Activated naive CD8-positive, alpha-beta T cell (primary cell): ENCODE measurements at regions not wholly inside any gene's neighbourhood (a gene's known extent, or its start where the extent isn't known, plus 50 kb on each side); places are given as distances from the start of the nearest gene placed in this dataset.

Source experiments
- H3K27ac Mint-ChIP-seq: one replicate; pipeline ENCODE4 v1.8.0; 2021; ENCODE audit warnings: mixed read lengths
- H3K27me3 Mint-ChIP-seq: one replicate; pipeline ENCODE4 v1.8.0; 2021; ENCODE audit warnings: mixed read lengths
- H3K36me3 Mint-ChIP-seq: one replicate; pipeline ENCODE4 v1.8.0; 2021; ENCODE audit warnings: mixed read lengths
- H3K4me1 Mint-ChIP-seq: one replicate; pipeline ENCODE4 v1.8.0; 2021; ENCODE audit warnings: low read depth, mixed read lengths
- H3K4me3 Mint-ChIP-seq: one replicate; pipeline ENCODE4 v1.8.0; 2021; ENCODE audit warnings: mild to moderate bottlenecking, mixed read lengths
- H3K9me3 Mint-ChIP-seq: one replicate; pipeline ENCODE4 v1.8.0; 2021; ENCODE audit warnings: low read depth, mixed read lengths

GRCh38 chr15:95432878-95433405, 897.6 kb upstream of the NR2F2 start:
- no peaks in the 10 kb centered on the region for H3K36me3 Mint-ChIP-seq
- H3K27ac Mint-ChIP-seq, result no peak overlapping the region
- H3K4me1 Mint-ChIP-seq, result no peaks in the 10 kb centered on the region
- H3K4me3 Mint-ChIP-seq, result no peak overlapping the region
- H3K9me3 Mint-ChIP-seq, result no peaks in the 10 kb centered on the region
- peaks cover 4% of the 10 kb centered on the region for H3K27me3 Mint-ChIP-seq

GRCh38 chr15:95439922-95440376, 890.6 kb upstream of the NR2F2 start:
- H3K9me3 Mint-ChIP-seq, result no peaks in the 10 kb centered on the region
- no peak overlapping the region for H3K27ac Mint-ChIP-seq
- peaks cover 9% of the 10 kb centered on the region for H3K4me1 Mint-ChIP-seq
- H3K27me3 Mint-ChIP-seq, result peaks cover 5% of the 10 kb centered on the region
- no peaks in the 10 kb centered on the region for H3K36me3 Mint-ChIP-seq
- H3K4me3 Mint-ChIP-seq, result no peak overlapping the region

- Mint-ChIP-seq H3K4me3 (no peak overlapping the region), H3K4me1 (peaks cover 14% of the 10 kb centered on the region), H3K9me3 (no peaks in the 10 kb centered on the region), H3K27ac (no peak overlapping the region), H3K27me3 (peaks cover 5% of the 10 kb centered on the region), H3K36me3 (no peaks in the 10 kb centered on the region)
These were observed 889.8 kb upstream of the NR2F2 start for GRCh38 chr15:95440712-95441111.

DNA sequence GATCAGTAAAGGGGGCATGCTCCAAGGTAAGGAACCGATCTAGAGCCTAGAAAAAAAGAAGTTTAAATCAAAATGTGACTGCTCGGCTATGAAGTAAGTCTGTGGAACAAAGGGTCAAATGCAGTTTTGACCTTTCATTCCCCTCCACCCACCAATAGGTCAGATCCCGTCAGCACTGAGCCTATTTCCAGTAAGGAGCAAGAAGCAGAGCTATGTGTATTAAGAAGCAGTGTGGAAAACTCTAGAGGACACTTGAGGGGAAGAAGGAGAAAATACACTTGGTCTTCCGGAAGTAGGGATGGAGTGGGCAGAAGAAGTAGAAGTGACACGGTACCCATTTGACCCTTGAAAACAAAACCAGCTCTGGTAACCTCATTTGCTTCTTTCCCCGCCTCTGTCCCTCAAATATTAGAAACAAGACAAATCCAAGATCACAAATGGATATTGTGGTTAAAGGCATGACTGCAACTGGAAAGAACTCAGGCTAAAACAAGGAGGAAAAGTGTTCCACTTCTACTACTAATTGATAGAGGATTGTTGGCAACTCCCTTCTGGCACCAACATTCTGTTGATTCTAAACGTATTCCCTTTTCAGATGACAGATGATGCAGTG, 888.3 kb upstream of the NR2F2 start:
- Mint-ChIP-seq H3K4me1 (peaks cover 26% of the 10 kb centered on the region), H3K4me3 (no peak overlapping the region), H3K27me3 (peaks cover 2% of the 10 kb centered on the region), H3K27ac (no peak overlapping the region), H3K36me3 (peaks cover 3% of the 10 kb centered on the region), H3K9me3 (no peaks in the 10 kb centered on the region)

DNA sequence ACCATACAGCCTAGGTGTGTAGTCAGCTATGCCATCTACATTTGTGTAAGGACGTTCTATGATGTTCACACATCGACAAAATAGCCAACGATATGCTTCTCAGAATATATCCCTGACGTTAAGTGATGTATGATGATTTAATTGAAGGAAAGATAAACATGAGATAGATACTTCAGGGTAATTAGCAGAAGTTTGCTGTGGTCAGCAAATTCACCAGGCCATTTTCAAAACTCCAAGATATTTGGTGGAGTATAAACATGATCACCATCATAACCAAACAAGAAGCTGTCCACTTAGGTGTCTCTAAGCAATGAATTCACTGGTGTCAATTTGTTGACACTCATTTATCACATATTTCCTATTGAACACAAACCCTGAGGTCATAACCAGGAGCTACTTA, 885.6 kb upstream of the NR2F2 start:
- Mint-ChIP-seq H3K4me1 (peaks cover 37% of the 10 kb centered on the region), H3K4me3 (no peak overlapping the region), H3K36me3 (peaks cover 3% of the 10 kb centered on the region), H3K9me3 (no peaks in the 10 kb centered on the region), H3K27ac (no peak overlapping the region), H3K27me3 (peaks cover 8% of the 10 kb centered on the region)

- Mint-ChIP-seq H3K4me3 (peak overlapping the region; percentile 68), H3K27ac (peak overlapping the region; percentile 18)
These were observed 883.6 kb upstream of the NR2F2 start for GRCh38 chr15:95446854-95447253.

GRCh38 chr15:95447486-95447885, 883.0 kb upstream of the NR2F2 start:
- peaks cover 3% of the 10 kb centered on the region for H3K36me3 Mint-ChIP-seq
- no peak overlapping the region for H3K27ac Mint-ChIP-seq
- H3K27me3 Mint-ChIP-seq, result peaks cover 15% of the 10 kb centered on the region
- H3K9me3 Mint-ChIP-seq, result no peaks in the 10 kb centered on the region
- peak overlapping the region; percentile 68 for H3K4me3 Mint-ChIP-seq
- peaks cover 37% of the 10 kb centered on the region for H3K4me1 Mint-ChIP-seq

More at GRCh38 chr15:95446854-95447253, 883.6 kb upstream of the NR2F2 start:
- Mint-ChIP-seq H3K4me1 (peaks cover 37% of the 10 kb centered on the region), H3K9me3 (no peaks in the 10 kb centered on the region), H3K27me3 (peaks cover 14% of the 10 kb centered on the region), H3K36me3 (peaks cover 3% of the 10 kb centered on the region)

DNA sequence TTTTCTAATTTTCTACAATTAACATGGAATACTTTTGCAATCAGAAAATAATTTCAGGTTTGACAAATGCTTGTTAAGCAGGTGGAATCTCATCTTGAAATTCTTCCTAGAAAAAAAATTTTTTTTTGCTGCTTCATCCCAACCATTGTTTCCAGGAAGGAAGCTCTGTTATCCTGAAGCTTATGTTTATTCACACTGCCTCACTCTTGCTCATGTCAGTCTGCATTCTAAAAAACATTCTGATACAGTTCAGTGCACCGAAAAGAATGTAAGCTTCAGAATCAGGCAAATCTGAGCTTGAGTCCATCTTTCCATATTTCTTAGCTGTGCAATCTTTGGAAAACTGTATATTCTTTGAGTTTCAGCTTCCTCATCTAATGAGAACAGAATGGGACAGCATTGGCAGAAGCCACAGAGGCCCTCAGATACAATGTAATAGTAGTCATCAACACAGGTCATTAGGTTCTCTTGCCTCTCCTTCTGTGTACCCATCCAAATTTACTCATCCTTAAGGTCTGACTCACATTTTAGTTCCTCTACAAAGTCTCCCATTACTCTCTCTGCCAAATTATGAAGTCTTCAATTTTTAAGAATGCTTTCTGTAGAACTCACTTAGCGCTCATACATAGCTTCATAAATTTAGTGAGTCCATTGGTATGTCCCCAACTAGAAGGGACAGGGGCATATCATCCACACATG, 881.8 kb upstream of the NR2F2 start:
- Mint-ChIP-seq H3K9me3 (no peaks in the 10 kb centered on the region), H3K4me1 (peaks cover 32% of the 10 kb centered on the region), H3K27ac (no peak overlapping the region), H3K36me3 (peaks cover 3% of the 10 kb centered on the region), H3K27me3 (peaks cover 16% of the 10 kb centered on the region), H3K4me3 (no peak overlapping the region)

DNA sequence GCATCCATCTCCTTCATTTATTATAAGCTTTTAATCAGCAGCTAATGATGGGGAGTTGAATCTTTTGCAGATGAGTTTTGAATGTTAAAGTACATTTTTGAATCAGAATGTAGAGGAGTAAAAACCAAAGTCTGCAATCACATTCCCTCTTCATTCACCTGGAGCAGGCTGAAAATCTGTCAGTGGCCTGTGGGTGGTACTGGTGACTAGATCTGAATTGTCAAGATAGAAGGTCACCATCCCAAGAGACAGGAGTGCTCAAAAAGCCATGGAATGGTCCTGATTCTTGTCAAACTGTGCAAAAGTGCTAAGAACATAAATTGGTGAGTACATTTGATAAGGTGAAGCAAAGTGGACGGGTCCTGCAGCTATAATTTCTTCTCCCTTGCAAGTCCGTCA, 881.3 kb upstream of the NR2F2 start:
- no peak overlapping the region for H3K27ac Mint-ChIP-seq
- peaks cover 3% of the 10 kb centered on the region for H3K36me3 Mint-ChIP-seq
- peaks cover 16% of the 10 kb centered on the region for H3K27me3 Mint-ChIP-seq
- no peak overlapping the region for H3K4me3 Mint-ChIP-seq
- H3K4me1 Mint-ChIP-seq, result peaks cover 35% of the 10 kb centered on the region
- no peaks in the 10 kb centered on the region for H3K9me3 Mint-ChIP-seq

GRCh38 chr15:95450413-95450812, 880.1 kb upstream of the NR2F2 start:
- Mint-ChIP-seq H3K4me1 (peaks cover 38% of the 10 kb centered on the region), H3K27ac (no peak overlapping the region), H3K36me3 (peaks cover 3% of the 10 kb centered on the region), H3K4me3 (no peak overlapping the region), H3K9me3 (no peaks in the 10 kb centered on the region), H3K27me3 (peaks cover 16% of the 10 kb centered on the region)

- Mint-ChIP-seq H3K4me3 (no peak overlapping the region), H3K9me3 (no peaks in the 10 kb centered on the region), H3K4me1 (peaks cover 41% of the 10 kb centered on the region), H3K27ac (no peak overlapping the region), H3K27me3 (peaks cover 16% of the 10 kb centered on the region), H3K36me3 (no peaks in the 10 kb centered on the region)
These were observed 878.6 kb upstream of the NR2F2 start for GRCh38 chr15:95451938-95452337.

- Mint-ChIP-seq H3K4me3 (peak overlapping the region; percentile 10), H3K27me3 (peaks cover 8% of the 10 kb centered on the region), H3K36me3 (no peaks in the 10 kb centered on the region), H3K27ac (no peak overlapping the region), H3K4me1 (peaks cover 27% of the 10 kb centered on the region), H3K9me3 (no peaks in the 10 kb centered on the region)
These were observed 875.9 kb upstream of the NR2F2 start for GRCh38 chr15:95454403-95455262.

DNA sequence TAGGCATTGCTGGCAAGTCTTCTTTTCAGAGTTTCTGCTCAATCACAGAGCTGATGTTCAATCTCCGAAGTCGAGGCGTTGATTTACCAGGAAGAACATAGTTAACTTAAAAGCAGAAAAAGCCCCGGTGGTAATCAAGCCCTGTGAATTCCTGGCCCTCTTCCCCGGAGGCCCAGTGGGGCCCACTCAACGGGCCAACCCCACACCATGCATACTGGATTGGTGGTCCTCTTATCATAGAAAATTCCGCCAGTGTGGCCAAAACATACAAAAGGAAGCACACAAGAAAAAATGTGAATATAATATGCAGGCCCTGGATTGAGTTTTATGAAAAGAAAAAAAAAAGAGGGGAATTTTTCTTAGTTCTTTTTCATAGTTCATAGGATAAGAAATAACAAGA, 873.0 kb upstream of the NR2F2 start:
- Mint-ChIP-seq H3K4me1 (peaks cover 27% of the 10 kb centered on the region), H3K36me3 (no peaks in the 10 kb centered on the region), H3K4me3 (no peak overlapping the region), H3K9me3 (no peaks in the 10 kb centered on the region), H3K27ac (no peak overlapping the region), H3K27me3 (peaks cover 9% of the 10 kb centered on the region)

GRCh38 chr15:95458721-95459120, 871.8 kb upstream of the NR2F2 start:
- H3K4me1 Mint-ChIP-seq, result peaks cover 27% of the 10 kb centered on the region
- no peak overlapping the region for H3K4me3 Mint-ChIP-seq

GRCh38 chr15:95459273-95459672, 871.2 kb upstream of the NR2F2 start:
- Mint-ChIP-seq H3K27me3 (peaks cover 8% of the 10 kb centered on the region), H3K27ac (no peak overlapping the region), H3K4me1 (peaks cover 24% of the 10 kb centered on the region), H3K9me3 (no peaks in the 10 kb centered on the region), H3K4me3 (no peak overlapping the region), H3K36me3 (no peaks in the 10 kb centered on the region)

More at GRCh38 chr15:95458721-95459120, 871.8 kb upstream of the NR2F2 start:
- Mint-ChIP-seq H3K9me3 (no peaks in the 10 kb centered on the region), H3K27ac (no peak overlapping the region), H3K36me3 (no peaks in the 10 kb centered on the region), H3K27me3 (peaks cover 8% of the 10 kb centered on the region)
